HL-60 (cell line): ENCODE measurements at regions not wholly inside any gene's neighbourhood (a gene's known extent, or its start where the extent isn't known, plus 50 kb on each side); places are given as distances from the start of the nearest gene placed in this dataset.
A peak's percentile ranks its signal among the peaks of the same experiment; 100 is the strongest.

ENCODE experiments used
- DNase-seq, 2 experiments: peaks; one replicate each; pipeline ENCODE4 v3.0.0-alpha.2; 2010 to 2020; ENCODE audit warnings: low read depth in 1 of 2, low spot score in 1 of 2
- H3K27ac ChIP-seq: fragments of 250-450 bp; sonication (Bioruptor Pico); replicated peaks from 2 replicates; pipeline ENCODE4 v1.5.1; 2020; ENCODE audit warnings: mild to moderate bottlenecking, moderate library complexity
- H3K27me3 ChIP-seq: fragments of 250-450 bp; sonication (Bioruptor Pico); 2 replicates; pipeline ENCODE4 v1.5.1; 2021; ENCODE audit warnings: mild to moderate bottlenecking, moderate library complexity; ENCODE audit not compliant: insufficient read depth, poor library complexity, severe bottlenecking
- H3K4me3 ChIP-seq: replicated peaks from 2 replicates; pipeline ENCODE4 v1.5.1; 2011; ENCODE audit warnings: mild to moderate bottlenecking, control low read depth, low read length; ENCODE audit not compliant: insufficient read depth
- GABPA ChIP-seq: IDR thresholded peaks from 2 replicates; pipeline ENCODE4 v1.6.1; 2012; ENCODE audit warnings: low read depth
- POLR2AphosphoS5 ChIP-seq: IDR thresholded peaks from 2 replicates; pipeline ENCODE4 v1.6.1; 2012; ENCODE audit warnings: low read depth
- REST ChIP-seq: IDR thresholded peaks from 2 replicates; pipeline ENCODE4 v1.6.1; 2012; ENCODE audit warnings: low read depth; ENCODE audit not compliant: insufficient replicate concordance
- SPI1 ChIP-seq: IDR thresholded peaks from 2 replicates; pipeline ENCODE4 v1.6.1; 2012; ENCODE audit warnings: low read depth, mild to moderate bottlenecking, borderline replicate concordance
- TF ChIP-seq, protein P1 (sequence below): IDR thresholded peaks from one replicate; pipeline ENCODE4 v1.5.1; 2011; ENCODE audit warnings: low read length, control low read depth, inconsistent platforms; ENCODE audit not compliant: insufficient read depth

DNA sequence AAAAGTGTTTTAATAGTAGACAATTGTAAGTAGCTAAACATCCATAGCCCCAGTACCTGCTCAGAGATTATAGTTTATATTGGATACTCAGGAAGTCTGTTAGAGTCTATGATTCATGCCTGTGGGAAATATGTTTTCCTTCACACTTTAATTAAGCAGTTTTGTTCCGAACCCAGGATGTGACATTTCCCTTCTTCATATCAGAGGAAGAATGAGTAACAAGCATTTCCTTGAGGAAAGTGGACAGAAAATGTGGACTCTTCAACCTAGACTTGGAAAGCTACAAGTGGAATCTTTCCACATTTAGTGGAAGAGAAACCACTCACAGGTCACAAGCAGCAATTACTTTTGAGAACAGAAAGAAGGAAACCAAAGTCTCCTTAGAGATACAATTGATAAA, 419.4 kb downstream of the C4orf33 start:
- TF ChIP-seq GABPA, result no peak
- TF ChIP-seq SPI1, result no peak
- TF ChIP-seq, protein P1, sequence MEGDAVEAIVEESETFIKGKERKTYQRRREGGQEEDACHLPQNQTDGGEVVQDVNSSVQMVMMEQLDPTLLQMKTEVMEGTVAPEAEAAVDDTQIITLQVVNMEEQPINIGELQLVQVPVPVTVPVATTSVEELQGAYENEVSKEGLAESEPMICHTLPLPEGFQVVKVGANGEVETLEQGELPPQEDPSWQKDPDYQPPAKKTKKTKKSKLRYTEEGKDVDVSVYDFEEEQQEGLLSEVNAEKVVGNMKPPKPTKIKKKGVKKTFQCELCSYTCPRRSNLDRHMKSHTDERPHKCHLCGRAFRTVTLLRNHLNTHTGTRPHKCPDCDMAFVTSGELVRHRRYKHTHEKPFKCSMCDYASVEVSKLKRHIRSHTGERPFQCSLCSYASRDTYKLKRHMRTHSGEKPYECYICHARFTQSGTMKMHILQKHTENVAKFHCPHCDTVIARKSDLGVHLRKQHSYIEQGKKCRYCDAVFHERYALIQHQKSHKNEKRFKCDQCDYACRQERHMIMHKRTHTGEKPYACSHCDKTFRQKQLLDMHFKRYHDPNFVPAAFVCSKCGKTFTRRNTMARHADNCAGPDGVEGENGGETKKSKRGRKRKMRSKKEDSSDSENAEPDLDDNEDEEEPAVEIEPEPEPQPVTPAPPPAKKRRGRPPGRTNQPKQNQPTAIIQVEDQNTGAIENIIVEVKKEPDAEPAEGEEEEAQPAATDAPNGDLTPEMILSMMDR, result no peak
- no peak for TF ChIP-seq REST
- no peak for TF ChIP-seq POLR2AphosphoS5
- no peak overlapping the region for H3K27ac ChIP-seq
- no peak for DNase-seq
- no peak overlapping the region for H3K4me3 ChIP-seq
- no peaks in the 10 kb centered on the region for H3K27me3 ChIP-seq

DNA sequence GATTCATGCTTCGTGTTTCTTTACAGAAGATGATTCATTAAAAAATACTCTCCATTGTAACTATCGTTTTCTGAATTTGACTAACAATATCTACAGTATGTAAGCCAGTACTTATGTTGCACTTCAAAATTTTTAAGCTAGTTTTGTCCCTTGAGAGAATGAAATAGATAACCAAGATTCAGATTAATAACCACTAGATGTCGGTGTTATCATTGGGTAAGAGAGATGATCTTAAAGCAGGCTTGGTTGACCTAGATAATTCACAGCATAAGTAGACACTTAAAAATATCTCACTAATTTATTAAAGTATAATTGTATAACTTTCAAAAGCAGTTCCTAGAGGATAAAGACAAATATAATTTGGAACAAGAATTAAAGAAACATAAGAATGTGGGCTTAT, 430.9 kb downstream of the C4orf33 start:
- Histone ChIP-seq H3K27me3 (no peaks in the 10 kb centered on the region), H3K27ac (0 out of 2 replicates have a peak overlapping the region, but pooled peaks have one; percentile 3), H3K4me3 (no peak overlapping the region)
- TF ChIP-seq SPI1 (no peak), POLR2AphosphoS5 (no peak), REST (no peak), GABPA (no peak)
- TF ChIP-seq, protein P1, result peak; percentile 33
- DNase-seq, result peak in 1 of 2 experiments; percentile 18

DNA sequence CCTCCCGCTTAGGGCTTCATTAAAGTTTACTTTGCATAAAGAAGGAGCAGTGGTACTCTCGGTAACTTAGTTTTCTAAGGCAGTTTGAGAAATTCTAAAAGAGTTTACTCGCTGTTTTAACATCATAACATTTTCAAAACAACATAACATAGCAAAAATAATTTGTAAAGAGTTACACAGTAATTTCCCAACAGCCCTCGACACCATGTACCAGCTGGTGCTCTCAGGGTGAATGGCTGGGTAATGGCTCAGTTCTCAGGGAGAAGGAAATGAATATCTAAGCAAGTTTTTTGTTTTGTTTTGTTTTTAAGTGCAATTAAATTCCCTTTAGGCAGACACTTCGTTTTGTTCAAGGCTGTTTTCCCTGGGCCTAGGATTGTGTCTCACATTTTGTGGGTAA, 435.3 kb downstream of the C4orf33 start:
- Histone ChIP-seq H3K27ac (peak overlapping the region; percentile 94), H3K4me3 (no peak overlapping the region), H3K27me3 (no peaks in the 10 kb centered on the region)
- no peak for TF ChIP-seq SPI1
- TF ChIP-seq GABPA, result no peak
- no peak for TF ChIP-seq POLR2AphosphoS5
- TF ChIP-seq, protein P1, result no peak
- no peak for TF ChIP-seq REST
- DNase-seq, result no peak
